Liver (tissue), 7 donors: ENCODE measurements at regions not wholly inside any gene's neighbourhood (a gene's known extent, or its start where the extent isn't known, plus 50 kb on each side); places are given as distances from the start of the nearest gene placed in this dataset.
"Not testable (repeated sequence)": the region's sequence is repeated elsewhere in the genome, so short reads cannot be mapped to it uniquely, and the experiment has no call there.

ENCODE experiments used
- DNase-seq: peaks from one replicate; pipeline ENCODE4 v3.0.0-alpha.2; 2017; ENCODE audit warnings: low spot score
- H3K27ac ChIP-seq, 2 donors: one replicate each; pipeline ENCODE4 v1.7.0; 2013; ENCODE audit warnings: inconsistent platforms in 2 of 2, low read length in 2 of 2, control low read depth in 1 of 2, low read depth in 1 of 2, mild to moderate bottlenecking in 1 of 2
- H3K27me3 ChIP-seq, 4 donors: one replicate each; pipeline versions ENCODE4 v1.6.1 to v1.7.0; 2013; ENCODE audit warnings: low read length in 3 of 4, inconsistent platforms in 1 of 4, mild to moderate bottlenecking in 1 of 4, moderate library complexity in 1 of 4; ENCODE audit not compliant: control insufficient read depth in 4 of 4, insufficient read depth in 4 of 4
- H3K36me3 ChIP-seq, 4 donors: one replicate each; pipeline versions ENCODE4 v1.6.1 to v1.7.0; 2013; ENCODE audit warnings: low read length in 3 of 4, mild to moderate bottlenecking in 3 of 4, low read depth in 1 of 4, moderate library complexity in 1 of 4; ENCODE audit not compliant: control insufficient read depth in 4 of 4, insufficient read depth in 3 of 4
- H3K4me1 ChIP-seq, 4 donors: one replicate each; pipeline versions ENCODE4 v1.6.1 to v1.7.0; 2013; ENCODE audit warnings: low read length in 3 of 4, mild to moderate bottlenecking in 3 of 4, moderate library complexity in 1 of 4; ENCODE audit not compliant: control insufficient read depth in 4 of 4, insufficient read depth in 4 of 4
- H3K4me3 ChIP-seq, 3 donors: one replicate each; pipeline versions ENCODE4 v1.6.1 to v1.7.0; 2013; ENCODE audit warnings: low read length in 3 of 3, control low read depth in 1 of 3, low read depth in 1 of 3, mild to moderate bottlenecking in 1 of 3
- H3K9ac ChIP-seq, 2 donors: one replicate each; pipeline ENCODE4 v1.7.0; 2013; ENCODE audit warnings: low read length in 2 of 2, mild to moderate bottlenecking in 2 of 2, moderate library complexity in 2 of 2, control low read depth in 1 of 2, low read depth in 1 of 2
- H3K9me3 ChIP-seq, 4 donors: one replicate each; pipeline versions ENCODE4 v1.6.1 to v1.7.0; 2013; ENCODE audit warnings: low read length in 3 of 4; ENCODE audit not compliant: control insufficient read depth in 4 of 4
- ATF3 ChIP-seq: IDR thresholded peaks from 2 replicates; pipeline ENCODE4 v1.6.1; 2016; ENCODE audit warnings: antibody characterized with exemption
- EGR1 ChIP-seq, 2 donors: IDR thresholded peaks; 2 replicates each; pipeline ENCODE4 v1.6.1; 2016 to 2018; ENCODE audit warnings: antibody characterized with exemption in 2 of 2, low read depth in 2 of 2
- FOXA2 ChIP-seq: IDR thresholded peaks from 2 replicates; pipeline ENCODE4 v1.6.1; 2016; ENCODE audit warnings: antibody characterized with exemption
- GABPA ChIP-seq, 2 donors: IDR thresholded peaks in 1 of 2; conservative IDR thresholded peaks in 1 of 2; 2 replicates each; pipeline ENCODE4 v1.6.1; 2016; ENCODE audit warnings: antibody characterized with exemption in 2 of 2, mild to moderate bottlenecking in 1 of 2, moderate library complexity in 1 of 2
- HNF4A ChIP-seq, 2 donors: conservative IDR thresholded peaks; 2 replicates each; pipeline ENCODE4 v1.6.1; 2016; ENCODE audit warnings: antibody characterized with exemption in 2 of 2, mild to moderate bottlenecking in 2 of 2
- HNF4G ChIP-seq: IDR thresholded peaks from 2 replicates; pipeline ENCODE4 v1.6.1; 2016; ENCODE audit warnings: antibody characterized with exemption
- JUND ChIP-seq, 2 donors: IDR thresholded peaks; 2 replicates each; pipeline ENCODE4 v1.6.1; 2016; ENCODE audit warnings: antibody characterized with exemption in 2 of 2
- MAX ChIP-seq: IDR thresholded peaks from 2 replicates; pipeline ENCODE4 v1.6.1; 2016; ENCODE audit warnings: antibody characterized with exemption
- NR2F2 ChIP-seq: IDR thresholded peaks from 2 replicates; pipeline ENCODE4 v1.6.1; 2016; ENCODE audit warnings: antibody characterized with exemption
- RAD21 ChIP-seq, 2 donors: IDR thresholded peaks; 2 replicates each; pipeline ENCODE4 v1.6.1; 2016; ENCODE audit warnings: antibody characterized with exemption in 2 of 2, mild to moderate bottlenecking in 2 of 2
- REST ChIP-seq: IDR thresholded peaks from 2 replicates; pipeline ENCODE4 v1.6.1; 2016; ENCODE audit warnings: antibody characterized with exemption, mild to moderate bottlenecking
- RXRA ChIP-seq, 2 donors: IDR thresholded peaks; 2 replicates each; pipeline ENCODE4 v1.6.1; 2017 to 2018; ENCODE audit warnings: antibody characterized with exemption in 2 of 2, mild to moderate bottlenecking in 1 of 2
- SP1 ChIP-seq: IDR thresholded peaks from 2 replicates; pipeline ENCODE4 v1.6.1; 2018; ENCODE audit warnings: antibody characterized with exemption, mild to moderate bottlenecking
- TAF1 ChIP-seq: conservative IDR thresholded peaks from 2 replicates; pipeline ENCODE4 v1.6.1; 2016; ENCODE audit warnings: antibody characterized with exemption, mild to moderate bottlenecking
- YY1 ChIP-seq: IDR thresholded peaks from 2 replicates; pipeline ENCODE4 v1.6.1; 2016; ENCODE audit warnings: antibody characterized with exemption, mild to moderate bottlenecking
- ZBTB33 ChIP-seq: IDR thresholded peaks from 2 replicates; pipeline ENCODE4 v1.6.1; 2016; ENCODE audit warnings: antibody characterized with exemption
- WGBS: extraction: QIAGEN DNeasy Blood & Tissue Kit; methylation state at CpG from one replicate; pipeline ENCODE4 v1.1.7; 2013; 5-methylcytosine and 5-hydroxymethylcytosine counted together
- donor health status: healthy.
- donor health status: healthy.
- donor health status: healthy.
- donor health status: healthy.

GRCh38 chr10:21449288-21449966 is 76.1 kb downstream of the SKIDA1 start (continued):
- TF ChIP-seq ZBTB33 (no peak), EGR1 (IDR thresholded peaks at IDR 0.05; ENCODE audit: low read depth in 2 of 2) (no peak), GABPA (IDR thresholded peaks at IDR 0.05 in 1 of 2, conservative IDR thresholded peaks at IDR 0.05 in 1 of 2) (no peak), RAD21 (IDR thresholded peaks at IDR 0.05) (no peak), JUND (IDR thresholded peaks at IDR 0.05) (no peak), HNF4G (no peak), YY1 (no peak)

GRCh38 chr10:21445163-21445562 is 80.3 kb downstream of the SKIDA1 start:
- no peaks in the 10 kb centered on the region for H3K36me3 ChIP-seq
- no peak for DNase-seq
- no peak overlapping the region for H3K9ac ChIP-seq
- 84% methylated on average over 1 of the region's 1 CpG for WGBS
- no peak overlapping the region for H3K27ac ChIP-seq
- H3K9me3 ChIP-seq: no peaks in the 10 kb centered on the region
- no peak overlapping the region for H3K4me3 ChIP-seq
- H3K27me3 ChIP-seq: no peaks in the 10 kb centered on the region
- TF ChIP-seq ZBTB33: no peak
- TF ChIP-seq HNF4A (conservative IDR thresholded peaks at IDR 0.05): no peak
- H3K4me1 ChIP-seq: no peaks in the 10 kb centered on the region

GRCh38 chr10:21441625-21442024 is 83.9 kb downstream of the SKIDA1 start:
- WGBS: 88% methylated on average over 2 of the region's 2 CpGs
- Histone ChIP-seq H3K27me3 (no peaks in the 10 kb centered on the region), H3K27ac (no peak overlapping the region), H3K9me3 (no peaks in the 10 kb centered on the region), H3K36me3 (no peaks in the 10 kb centered on the region), H3K9ac (no peak overlapping the region), H3K4me3 (no peak overlapping the region), H3K4me1 (no peaks in the 10 kb centered on the region)
- no peak for DNase-seq
- TF ChIP-seq RAD21 (IDR thresholded peaks at IDR 0.05): no peak
- no peak for TF ChIP-seq RXRA (IDR thresholded peaks at IDR 0.05)
- no peak for TF ChIP-seq REST
- no peak for TF ChIP-seq GABPA (IDR thresholded peaks at IDR 0.05 in 1 of 2, conservative IDR thresholded peaks at IDR 0.05 in 1 of 2)
- TF ChIP-seq HNF4G: no peak
- TF ChIP-seq TAF1: no peak
- no peak for TF ChIP-seq HNF4A (conservative IDR thresholded peaks at IDR 0.05)
- TF ChIP-seq YY1: no peak
- TF ChIP-seq JUND (IDR thresholded peaks at IDR 0.05): no peak
- TF ChIP-seq ATF3: no peak
- no peak for TF ChIP-seq FOXA2
- TF ChIP-seq NR2F2: no peak
- TF ChIP-seq SP1: no peak
- no peak for TF ChIP-seq MAX

- WGBS: 73% methylated on average over 10 of the region's 10 CpGs
- H3K9me3 ChIP-seq, H3K27me3 ChIP-seq: not testable (repeated sequence)
Observed at GRCh38 chr10:21438914-21439313, 86.6 kb downstream of the SKIDA1 start.

More at GRCh38 chr10:21438914-21439313, 86.6 kb downstream of the SKIDA1 start:
- H3K36me3 ChIP-seq, H3K4me3 ChIP-seq, H3K4me1 ChIP-seq, H3K27ac ChIP-seq, H3K9ac ChIP-seq, DNase-seq: not testable (repeated sequence)
